ENCODE measurements at regions not wholly inside any gene's neighbourhood (a gene's known extent, or its start where the extent isn't known, plus 50 kb on each side); places are given as distances from the start of the nearest gene placed in this dataset.

GRCh38 chr1:79652426-79652825 lies 645.9 kb upstream of the ADGRL4 start:
- DNase-seq (ENCODE audit: low spot score) = no peak

GRCh38 chr1:79648126-79648525 lies 641.6 kb upstream of the ADGRL4 start:
- DNase-seq (ENCODE audit: low spot score) = no peak

- peak; percentile 15 for DNase-seq (ENCODE audit: low spot score)
Observed at GRCh38 chr1:79646880-79647279, 640.4 kb upstream of the ADGRL4 start.

- DNase-seq (ENCODE audit: low spot score) = no peak
Observed at GRCh38 chr1:79638382-79638781, 631.9 kb upstream of the ADGRL4 start.

- no peak for DNase-seq (ENCODE audit: low spot score)
Observed at GRCh38 chr1:79633456-79633855, 626.9 kb upstream of the ADGRL4 start.

GRCh38 chr1:79629414-79629813 lies 622.9 kb upstream of the ADGRL4 start:
- no peak for DNase-seq (ENCODE audit: low spot score)

GRCh38 chr1:79617777-79618176 lies 611.2 kb upstream of the ADGRL4 start:
- no peak for DNase-seq (ENCODE audit: low spot score)

GRCh38 chr1:79614762-79615161 lies 608.2 kb upstream of the ADGRL4 start:
- DNase-seq (ENCODE audit: low spot score) = no peak

GRCh38 chr1:79614106-79614505 lies 607.6 kb upstream of the ADGRL4 start:
- no peak for DNase-seq (ENCODE audit: low spot score)

- DNase-seq (ENCODE audit: low spot score) = no peak
Observed at GRCh38 chr1:79613046-79613445, 606.5 kb upstream of the ADGRL4 start.

GRCh38 chr1:79604490-79605198 lies 598.1 kb upstream of the ADGRL4 start:
- DNase-seq (ENCODE audit: low spot score) = no peak

GRCh38 chr1:79603843-79604242 lies 597.3 kb upstream of the ADGRL4 start:
- DNase-seq (ENCODE audit: low spot score) = no peak

- no peak for DNase-seq (ENCODE audit: low spot score)
Observed at GRCh38 chr1:79599257-79599656, 592.7 kb upstream of the ADGRL4 start.

GRCh38 chr1:79595931-79596330 lies 589.4 kb upstream of the ADGRL4 start:
- no peak for DNase-seq (ENCODE audit: low spot score)

- DNase-seq (ENCODE audit: low spot score) = no peak
Observed at GRCh38 chr1:79594121-79594698, 587.7 kb upstream of the ADGRL4 start.

- no peak for DNase-seq (ENCODE audit: low spot score)
Observed at GRCh38 chr1:79592707-79593106, 586.2 kb upstream of the ADGRL4 start.

- DNase-seq (ENCODE audit: low spot score) = no peak
Observed at GRCh38 chr1:79588719-79589118, 582.2 kb upstream of the ADGRL4 start.

- no peak for DNase-seq (ENCODE audit: low spot score)
Observed at GRCh38 chr1:79587229-79587628, 580.7 kb upstream of the ADGRL4 start.

GRCh38 chr1:79585801-79586200 lies 579.3 kb upstream of the ADGRL4 start:
- DNase-seq (ENCODE audit: low spot score) = no peak

GRCh38 chr1:79575424-79575823 lies 568.9 kb upstream of the ADGRL4 start:
- DNase-seq (ENCODE audit: low spot score) = no peak

GRCh38 chr1:79568411-79568810 lies 561.9 kb upstream of the ADGRL4 start:
- no peak for DNase-seq (ENCODE audit: low spot score)

GRCh38 chr1:79561521-79561978 lies 555.0 kb upstream of the ADGRL4 start:
- DNase-seq (ENCODE audit: low spot score) = no peak

- DNase-seq (ENCODE audit: low spot score) = no peak
Observed at GRCh38 chr1:79556189-79556588, 549.7 kb upstream of the ADGRL4 start.

GRCh38 chr1:79554688-79555087 lies 548.2 kb upstream of the ADGRL4 start:
- no peak for DNase-seq (ENCODE audit: low spot score)

All from SK-N-DZ (cell line).